ENCODE measurements at regions not wholly inside any gene's neighbourhood (a gene's known extent, or its start where the extent isn't known, plus 50 kb on each side); places are given as distances from the start of the nearest gene placed in this dataset.

DNA sequence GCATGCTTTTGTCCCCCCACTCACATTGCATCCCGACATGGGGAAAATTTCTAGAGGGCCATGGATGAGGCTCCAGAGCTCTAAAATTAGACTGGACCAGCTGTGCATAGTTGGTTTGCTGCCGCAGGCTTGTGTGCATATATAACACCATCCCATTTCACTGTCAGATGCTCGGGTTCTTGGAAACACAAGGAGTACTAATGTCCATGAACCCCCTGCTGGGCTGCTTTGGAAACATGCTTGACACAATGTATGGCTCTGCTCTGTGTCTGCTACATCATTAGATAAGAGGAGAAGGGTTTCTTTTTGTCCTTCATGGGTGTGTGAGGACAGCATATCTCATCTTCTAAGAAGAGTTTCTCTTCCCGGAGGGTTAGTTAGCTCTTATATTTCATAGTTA is 292.1 kb upstream of the RORB start:
- no peak overlapping the region for H3K4me3 Mint-ChIP-seq

DNA sequence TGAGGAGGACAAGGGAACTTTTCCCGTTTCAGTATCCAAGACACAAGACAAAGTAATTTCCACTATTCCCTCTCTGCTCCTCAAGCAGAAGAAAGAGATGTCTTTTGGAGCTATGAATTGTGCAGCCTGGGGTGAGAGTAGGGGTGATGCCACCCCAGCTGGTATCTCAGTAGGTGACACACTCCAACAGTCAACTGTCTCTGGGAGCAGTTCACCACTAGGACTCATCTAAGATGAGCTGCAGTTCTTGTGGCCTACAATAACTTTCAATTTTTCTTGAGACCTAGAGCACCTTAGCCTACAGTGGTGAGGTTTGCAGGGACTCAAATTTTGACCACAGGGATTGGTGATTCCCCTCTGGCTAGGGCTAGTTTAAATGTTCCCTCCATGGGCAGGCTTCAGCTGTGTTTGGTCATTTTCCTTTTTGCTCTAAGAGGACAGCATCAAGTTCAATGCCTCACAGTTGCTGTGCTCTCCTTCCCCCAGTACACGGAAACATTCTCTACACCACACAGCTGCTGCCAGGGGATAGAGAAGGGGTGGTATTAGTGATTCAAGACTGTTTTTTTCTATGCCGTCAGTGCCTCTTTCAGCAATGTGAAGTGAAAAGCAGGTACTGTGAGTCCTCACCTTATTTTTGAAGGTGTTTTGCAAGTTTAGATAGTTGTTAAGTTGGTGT is 278.6 kb upstream of the RORB start:
- no peak for DNase-seq (ENCODE audit: low read depth, low spot score)
- Mint-ChIP-seq H3K27ac (ENCODE audit: unreplicated experiment) (no peak overlapping the region), H3K9me3 (peaks cover 4% of the 10 kb centered on the region), H3K27me3 (ENCODE audit: low read depth) (no peaks in the 10 kb centered on the region), H3K36me3 (ENCODE audit: low read depth) (no peaks in the 10 kb centered on the region), H3K4me3 (no peak overlapping the region), H3K4me1 (no peaks in the 10 kb centered on the region)
- TF ChIP-seq, protein P1, sequence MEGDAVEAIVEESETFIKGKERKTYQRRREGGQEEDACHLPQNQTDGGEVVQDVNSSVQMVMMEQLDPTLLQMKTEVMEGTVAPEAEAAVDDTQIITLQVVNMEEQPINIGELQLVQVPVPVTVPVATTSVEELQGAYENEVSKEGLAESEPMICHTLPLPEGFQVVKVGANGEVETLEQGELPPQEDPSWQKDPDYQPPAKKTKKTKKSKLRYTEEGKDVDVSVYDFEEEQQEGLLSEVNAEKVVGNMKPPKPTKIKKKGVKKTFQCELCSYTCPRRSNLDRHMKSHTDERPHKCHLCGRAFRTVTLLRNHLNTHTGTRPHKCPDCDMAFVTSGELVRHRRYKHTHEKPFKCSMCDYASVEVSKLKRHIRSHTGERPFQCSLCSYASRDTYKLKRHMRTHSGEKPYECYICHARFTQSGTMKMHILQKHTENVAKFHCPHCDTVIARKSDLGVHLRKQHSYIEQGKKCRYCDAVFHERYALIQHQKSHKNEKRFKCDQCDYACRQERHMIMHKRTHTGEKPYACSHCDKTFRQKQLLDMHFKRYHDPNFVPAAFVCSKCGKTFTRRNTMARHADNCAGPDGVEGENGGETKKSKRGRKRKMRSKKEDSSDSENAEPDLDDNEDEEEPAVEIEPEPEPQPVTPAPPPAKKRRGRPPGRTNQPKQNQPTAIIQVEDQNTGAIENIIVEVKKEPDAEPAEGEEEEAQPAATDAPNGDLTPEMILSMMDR (conservative IDR thresholded peaks at IDR 0.05), result no peak

More for the DNA sequence above, 292.1 kb upstream of the RORB start:
- DNase-seq (ENCODE audit: low read depth, low spot score), result no peak
- H3K9me3 Mint-ChIP-seq, result no peaks in the 10 kb centered on the region
- H3K27ac Mint-ChIP-seq (ENCODE audit: unreplicated experiment), result no peak overlapping the region
- no peaks in the 10 kb centered on the region for H3K27me3 Mint-ChIP-seq (ENCODE audit: low read depth)
- TF ChIP-seq, protein P1 (conservative IDR thresholded peaks at IDR 0.05), result no peak
- H3K4me1 Mint-ChIP-seq, result peaks cover under 1% of the 10 kb centered on the region
- H3K36me3 Mint-ChIP-seq (ENCODE audit: low read depth), result no peaks in the 10 kb centered on the region

DNA sequence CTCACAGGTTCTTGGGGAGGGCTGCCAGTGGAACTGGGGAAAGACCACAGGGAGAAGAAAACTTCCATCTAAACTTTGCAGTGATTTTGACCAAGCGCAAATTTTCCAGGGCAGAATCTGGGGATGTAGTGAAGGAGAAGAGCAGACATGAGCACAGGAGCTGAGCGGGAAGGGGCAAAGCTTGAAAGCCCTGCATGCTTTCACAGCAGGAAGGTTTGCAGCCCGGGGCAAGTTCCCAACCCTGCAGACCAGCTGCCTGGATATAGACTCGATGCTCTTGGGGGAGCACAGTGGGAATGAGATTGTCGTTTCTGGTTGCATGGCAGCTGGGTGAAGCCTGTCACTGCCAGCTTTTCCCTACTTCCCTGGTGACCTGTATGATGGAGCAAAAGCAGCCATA is 276.8 kb upstream of the RORB start:
- TF ChIP-seq, protein P1 (conservative IDR thresholded peaks at IDR 0.05), result no peak
- no peak for DNase-seq (ENCODE audit: low read depth, low spot score)
- no peaks in the 10 kb centered on the region for H3K27me3 Mint-ChIP-seq (ENCODE audit: low read depth)
- H3K27ac Mint-ChIP-seq (ENCODE audit: unreplicated experiment), result no peak overlapping the region
- H3K4me1 Mint-ChIP-seq, result no peaks in the 10 kb centered on the region
- no peaks in the 10 kb centered on the region for H3K36me3 Mint-ChIP-seq (ENCODE audit: low read depth)
- H3K9me3 Mint-ChIP-seq, result peaks cover 4% of the 10 kb centered on the region
- H3K4me3 Mint-ChIP-seq, result no peak overlapping the region

DNA sequence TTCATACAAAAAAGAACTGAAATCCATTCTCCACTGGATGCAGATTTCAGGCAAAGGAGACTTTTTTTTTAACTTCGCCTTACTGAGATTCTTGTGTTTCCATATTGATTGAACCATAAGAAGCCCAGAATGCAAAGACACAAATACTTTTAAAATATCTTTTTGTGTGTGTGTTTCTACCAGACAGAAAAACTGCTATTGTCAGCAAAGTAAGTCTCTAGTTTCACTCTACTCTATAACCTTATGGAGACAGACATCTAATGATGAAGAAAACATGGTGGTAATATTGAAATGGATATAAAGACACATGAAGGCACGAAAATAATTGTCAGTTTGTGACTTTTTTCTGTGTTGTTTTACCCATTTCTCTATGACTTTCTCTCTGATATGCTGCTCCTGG is 260.3 kb upstream of the RORB start:
- H3K27me3 Mint-ChIP-seq (ENCODE audit: low read depth), result no peaks in the 10 kb centered on the region
- H3K4me1 Mint-ChIP-seq, result no peaks in the 10 kb centered on the region
- peaks cover 16% of the 10 kb centered on the region for H3K9me3 Mint-ChIP-seq
- no peaks in the 10 kb centered on the region for H3K36me3 Mint-ChIP-seq (ENCODE audit: low read depth)
- TF ChIP-seq, protein P1 (conservative IDR thresholded peaks at IDR 0.05), result no peak
- H3K4me3 Mint-ChIP-seq, result no peak overlapping the region
- H3K27ac Mint-ChIP-seq (ENCODE audit: unreplicated experiment), result no peak overlapping the region
- DNase-seq (ENCODE audit: low read depth, low spot score), result no peak

DNA sequence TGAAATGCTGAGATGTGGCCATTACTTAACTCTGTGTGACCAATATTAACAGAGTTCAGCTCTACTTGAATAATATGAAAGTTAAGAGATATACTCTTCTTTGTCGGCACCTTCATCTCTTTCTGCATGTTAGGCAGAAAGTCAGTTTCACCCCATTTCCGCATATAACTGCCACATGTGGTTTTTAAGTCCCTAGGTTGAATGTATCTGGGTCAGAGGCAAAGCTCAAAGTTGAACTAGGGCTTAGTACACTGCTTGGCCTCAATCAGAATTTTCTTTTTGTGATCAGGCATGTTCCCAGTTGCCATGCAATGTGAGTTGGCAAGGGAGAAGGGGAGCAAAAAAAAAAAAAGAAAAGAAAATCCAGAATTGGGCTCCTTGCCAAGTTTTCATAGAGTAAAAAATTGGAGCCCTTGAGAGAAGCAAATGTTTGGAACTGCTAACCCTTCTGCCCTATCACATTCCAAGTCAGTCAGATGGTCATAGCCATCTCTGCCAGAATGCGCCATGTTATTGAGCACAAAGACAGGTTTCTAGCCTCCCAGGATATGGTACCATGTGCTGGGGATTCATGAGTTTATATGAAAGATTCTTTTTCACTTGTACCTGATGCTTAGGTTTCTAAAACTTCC is 251.2 kb upstream of the RORB start:
- Mint-ChIP-seq H3K27me3 (ENCODE audit: low read depth) (no peaks in the 10 kb centered on the region), H3K4me1 (no peaks in the 10 kb centered on the region), H3K9me3 (peaks cover 11% of the 10 kb centered on the region), H3K4me3 (no peak overlapping the region), H3K36me3 (ENCODE audit: low read depth) (no peaks in the 10 kb centered on the region), H3K27ac (ENCODE audit: unreplicated experiment) (no peak overlapping the region)
- TF ChIP-seq, protein P1 (conservative IDR thresholded peaks at IDR 0.05), result no peak
- no peak for DNase-seq (ENCODE audit: low read depth, low spot score)

All from neural crest cell (in vitro differentiated cells).